NT2/D1 (cell line): ENCODE measurements at regions not wholly inside any gene's neighbourhood (a gene's known extent, or its start where the extent isn't known, plus 50 kb on each side); places are given as distances from the start of the nearest gene placed in this dataset.

ENCODE experiments used
- YY1 ChIP-seq: IDR thresholded peaks from 2 replicates; pipeline ENCODE4 v1.6.1; 2011; ENCODE audit not compliant: insufficient read length, insufficient read depth
- ZNF274 ChIP-seq: IDR thresholded peaks from 2 replicates; pipeline ENCODE4 v1.6.1; 2011; ENCODE audit warnings: mild to moderate bottlenecking, low read depth, low read length

DNA sequence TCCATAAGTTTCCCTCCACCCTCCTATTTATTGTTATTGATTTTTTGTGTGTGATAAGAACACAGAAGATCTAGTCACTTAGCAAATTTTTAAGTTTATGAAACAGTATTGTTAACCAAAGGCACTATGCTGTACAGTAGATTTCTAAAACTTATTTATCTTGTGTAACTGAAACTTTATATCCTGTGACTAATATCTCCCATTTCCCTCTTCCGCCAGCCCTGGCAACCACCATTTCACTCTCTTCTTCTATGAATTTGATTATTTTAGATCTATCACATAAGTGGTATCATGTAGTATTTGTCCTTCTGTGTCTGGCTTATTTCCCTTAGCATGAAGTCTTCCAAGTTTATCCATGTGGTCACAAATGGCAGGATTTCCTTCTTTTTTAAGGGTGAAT lies 144.3 kb upstream of the INHBA start:
- TF ChIP-seq YY1 = no peak
- TF ChIP-seq ZNF274 = no peak
